ENCODE measurements at regions not wholly inside any gene's neighbourhood (a gene's known extent, or its start where the extent isn't known, plus 50 kb on each side); places are given as distances from the start of the nearest gene placed in this dataset.

DNA sequence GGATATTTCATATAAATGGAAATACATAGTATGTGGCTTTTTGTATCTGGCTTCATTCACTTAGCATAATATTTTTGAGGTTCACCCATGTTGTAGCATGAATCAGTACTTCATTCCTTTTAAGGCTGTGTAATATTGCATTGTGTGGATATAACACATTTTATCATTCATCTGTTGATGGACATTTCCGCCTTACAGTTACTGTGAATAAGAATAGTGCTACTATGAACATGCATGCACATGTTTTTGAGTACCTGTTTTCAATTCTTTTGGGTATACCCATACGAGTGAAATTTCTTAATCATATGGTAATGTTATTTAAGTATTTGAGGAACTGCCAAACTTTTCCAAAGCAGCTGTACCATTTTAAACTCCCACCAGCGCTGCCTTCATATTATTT lies 539.6 kb upstream of the DIPK2B start:
- WGBS, 2 experiments (ENCODE audit: extremely low coverage in 2 of 2, insufficient read length in 1 of 2): no CpG with 5 or more reads among the region's 3 CpGs
- Histone ChIP-seq H3K27me3 (ENCODE audit: control insufficient read depth, insufficient read depth, low read length) (no peaks in the 10 kb centered on the region), H3K9me3 (ENCODE audit: control insufficient read depth, insufficient read depth, low read length) (no peaks in the 10 kb centered on the region), H2AK9ac (replicated peaks; ENCODE audit: low read depth, low read length, poor library complexity) (no peak overlapping the region), H2AFZ (replicated peaks; ENCODE audit: low read length, poor library complexity) (no peak overlapping the region), H3K9me1 (ENCODE audit: insufficient read depth, low read length) (no peaks in the 10 kb centered on the region), H3K14ac (replicated peaks; ENCODE audit: low read depth, low read length) (no peak overlapping the region), H2BK5ac (ENCODE audit: low read depth, low read length, poor library complexity, severe bottlenecking) (no peak overlapping the region), H3K56ac (ENCODE audit: extremely low read depth, insufficient read depth, low read length) (no peak overlapping the region), H4K8ac (ENCODE audit: low read depth in 2 of 2, low read length in 2 of 2) (no peak overlapping the region; a peak in 1 of 4 replicates), H2AK5ac (ENCODE audit: low read depth, low read length) (no peak overlapping the region), H2BK15ac (ENCODE audit: low read depth, low read length) (no peak overlapping the region), H3K4ac (ENCODE audit: low read depth, low read length) (no peak overlapping the region), H2BK20ac (ENCODE audit: low read depth, low read length) (no peak overlapping the region), H2BK120ac (ENCODE audit: low read depth, low read length) (no peak overlapping the region), H4K20me1 (ENCODE audit: insufficient read depth, low read length) (no peaks in the 10 kb centered on the region), H3K4me3 (ENCODE audit: insufficient read depth, low read depth, low read length) (no peak overlapping the region), H3K79me1 (ENCODE audit: low read depth in 1 of 2, low read length in 2 of 2) (no peaks in the 10 kb centered on the region), H3K9ac (ENCODE audit: low read depth, low read length) (no peak overlapping the region), H3K18ac (ENCODE audit: low read depth, low read length) (no peak overlapping the region), H3K23ac (ENCODE audit: low read depth, low read length) (no peak overlapping the region), H3K36me3 (ENCODE audit: control insufficient read depth, insufficient read depth, low read length) (peaks cover 7% of the 10 kb centered on the region), H4K5ac (ENCODE audit: low read depth, low read length) (no peak overlapping the region), H4K91ac (ENCODE audit: insufficient read depth, low read depth, low read length) (no peak overlapping the region), H3K27ac (ENCODE audit: insufficient read depth, low read length) (no peak overlapping the region), H3K4me2 (ENCODE audit: low read depth, low read length) (no peak overlapping the region), H3K4me1 (ENCODE audit: control insufficient read depth, insufficient read depth, low read length) (no peaks in the 10 kb centered on the region)
- no TSS peak for BruUV-seq (replicated peaks)
- ATAC-seq (ENCODE audit: low read depth) (no peak), DNase-seq (no peak)
- dilution Hi-C loops (cut with HindIII; ENCODE audit: low sequenced_read_pairs, unreplicated experiment): no loop called here
- no peak for TF ChIP-seq POLR2A (IDR thresholded peaks at IDR 0.05; ENCODE audit: low read depth, low read length)
- TF ChIP-seq, protein P1, sequence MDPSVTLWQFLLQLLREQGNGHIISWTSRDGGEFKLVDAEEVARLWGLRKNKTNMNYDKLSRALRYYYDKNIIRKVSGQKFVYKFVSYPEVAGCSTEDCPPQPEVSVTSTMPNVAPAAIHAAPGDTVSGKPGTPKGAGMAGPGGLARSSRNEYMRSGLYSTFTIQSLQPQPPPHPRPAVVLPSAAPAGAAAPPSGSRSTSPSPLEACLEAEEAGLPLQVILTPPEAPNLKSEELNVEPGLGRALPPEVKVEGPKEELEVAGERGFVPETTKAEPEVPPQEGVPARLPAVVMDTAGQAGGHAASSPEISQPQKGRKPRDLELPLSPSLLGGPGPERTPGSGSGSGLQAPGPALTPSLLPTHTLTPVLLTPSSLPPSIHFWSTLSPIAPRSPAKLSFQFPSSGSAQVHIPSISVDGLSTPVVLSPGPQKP (IDR thresholded peaks at IDR 0.05; ENCODE audit: borderline replicate concordance, low read depth, low read length): no peak
- intact Hi-C loops (cut with micrococcal nuclease): no loop called here
- ChIA-PET CTCF (no interaction called here), POLR2A (ENCODE audit: unreplicated experiment) (no interaction called here)
- in situ Hi-C loops (cut with MboI; ENCODE audit: low sequenced_read_pairs): loop anchor here (10.0 kb wide), 1 partner anchor 225 kb away; no protein-coding TSS in a partner anchor

Data from IMR-90 (cell line).